Central memory CD8-positive, alpha-beta T cell (primary cell): ENCODE measurements at regions not wholly inside any gene's neighbourhood (a gene's known extent, or its start where the extent isn't known, plus 50 kb on each side); places are given as distances from the start of the nearest gene placed in this dataset.

ENCODE experiments used
- ATAC-seq: fragments of 150-1000 bp; cut with Tn5 transposase; replicated peaks from 2 replicates; pipeline ENCODE4 v1.10.0; 2022; ENCODE audit warnings: mild to moderate bottlenecking, moderate FRiP score, moderate number of reproducible peaks; ENCODE audit not compliant: poor library complexity, severe bottlenecking; ENCODE audit errors: extremely low read depth
- DNase-seq, 2 donors: peaks; one replicate each; pipeline ENCODE4 v3.0.0; 2021; ENCODE audit warnings: low spot score in 2 of 2
- H3K27ac Mint-ChIP-seq: one replicate; pipeline ENCODE4 v1.8.0; 2022; ENCODE audit warnings: low read depth, mild to moderate bottlenecking, moderate library complexity, mixed read lengths
- H3K27me3 Mint-ChIP-seq: one replicate; pipeline ENCODE4 v1.8.0; 2022; ENCODE audit warnings: mixed read lengths
- H3K36me3 Mint-ChIP-seq: one replicate; pipeline ENCODE4 v1.8.0; 2022; ENCODE audit warnings: mild to moderate bottlenecking, moderate library complexity, mixed read lengths; ENCODE audit not compliant: insufficient read depth
- H3K4me1 Mint-ChIP-seq: one replicate; pipeline ENCODE4 v1.8.0; 2022; ENCODE audit warnings: mixed read lengths
- H3K4me3 Mint-ChIP-seq: one replicate; pipeline ENCODE4 v1.8.0; 2022; ENCODE audit warnings: mild to moderate bottlenecking, moderate library complexity, mixed read lengths
- H3K9me3 Mint-ChIP-seq: one replicate; pipeline ENCODE4 v1.8.0; 2022; ENCODE audit warnings: mixed read lengths

DNA sequence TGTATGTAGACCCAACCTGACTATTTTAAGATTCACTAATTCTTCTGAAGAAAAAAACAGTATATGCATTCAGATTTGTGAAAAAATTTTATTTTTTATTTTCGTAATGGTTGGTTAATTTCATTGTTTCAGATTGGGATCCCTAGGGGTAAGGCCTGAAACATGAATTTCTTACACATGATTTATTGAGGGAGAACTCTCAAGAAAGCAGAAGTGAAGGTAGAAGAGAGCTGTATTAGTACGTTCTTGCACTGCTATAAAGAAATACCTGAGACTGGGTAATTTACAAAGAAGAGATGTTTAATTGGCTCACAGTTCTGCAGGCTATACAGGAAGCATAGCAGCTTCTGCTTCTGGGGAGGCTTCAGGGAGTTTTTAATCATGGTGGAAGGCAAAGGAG lies 611.9 kb upstream of the TECRL start:
- Mint-ChIP-seq H3K4me3 (no peak overlapping the region), H3K36me3 (no peaks in the 10 kb centered on the region), H3K4me1 (no peaks in the 10 kb centered on the region), H3K27ac (no peak overlapping the region), H3K9me3 (peaks cover 13% of the 10 kb centered on the region), H3K27me3 (no peaks in the 10 kb centered on the region)
- DNase-seq (no peak), ATAC-seq (no peak)

DNA sequence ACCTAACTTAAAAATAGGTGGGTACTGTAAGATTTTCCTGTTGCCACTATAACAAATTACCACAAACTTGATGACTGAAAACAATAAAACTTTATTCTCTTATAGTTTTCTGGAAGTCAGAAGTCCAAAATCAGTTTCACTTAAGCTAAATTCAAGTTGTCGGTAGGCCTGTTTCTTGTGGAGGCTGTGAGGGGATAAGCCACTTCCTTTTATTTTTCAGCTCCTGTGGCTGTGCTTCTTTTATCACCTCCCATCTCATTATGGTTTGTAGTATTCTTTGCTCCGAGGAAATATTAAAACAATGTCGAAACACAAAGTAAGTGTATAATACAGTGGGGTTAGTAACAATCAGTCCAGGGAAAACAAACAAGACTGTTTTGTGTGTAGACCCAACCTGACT lies 610.5 kb upstream of the TECRL start:
- Mint-ChIP-seq H3K9me3 (peaks cover 11% of the 10 kb centered on the region), H3K4me3 (no peak overlapping the region), H3K4me1 (no peaks in the 10 kb centered on the region), H3K36me3 (no peaks in the 10 kb centered on the region), H3K27ac (no peak overlapping the region), H3K27me3 (no peaks in the 10 kb centered on the region)
- no peak for DNase-seq
- no peak for ATAC-seq

DNA sequence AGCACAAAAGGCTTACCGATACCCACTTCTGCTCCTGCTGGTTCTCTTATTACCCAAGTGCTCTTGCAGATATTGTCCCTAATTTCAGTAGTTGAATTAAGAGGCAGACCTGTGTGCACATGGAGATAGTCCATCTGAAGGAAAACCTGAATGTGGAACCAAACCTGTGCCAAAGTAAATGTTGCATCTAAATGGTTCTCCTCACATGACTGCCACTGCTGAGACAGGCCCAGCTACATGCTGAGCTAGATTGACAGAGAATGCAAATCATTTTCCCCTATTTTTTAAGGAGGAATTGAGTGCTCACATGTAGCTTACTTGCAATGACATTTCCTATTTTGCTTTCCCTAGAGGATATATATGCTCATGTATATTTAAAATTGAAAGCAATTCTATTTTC lies 609.1 kb upstream of the TECRL start:
- ATAC-seq (no peak), DNase-seq (no peak)
- peaks cover 19% of the 10 kb centered on the region for H3K9me3 Mint-ChIP-seq
- no peak overlapping the region for H3K27ac Mint-ChIP-seq
- H3K27me3 Mint-ChIP-seq: no peaks in the 10 kb centered on the region
- H3K4me1 Mint-ChIP-seq: no peaks in the 10 kb centered on the region
- no peak overlapping the region for H3K4me3 Mint-ChIP-seq
- no peaks in the 10 kb centered on the region for H3K36me3 Mint-ChIP-seq

DNA sequence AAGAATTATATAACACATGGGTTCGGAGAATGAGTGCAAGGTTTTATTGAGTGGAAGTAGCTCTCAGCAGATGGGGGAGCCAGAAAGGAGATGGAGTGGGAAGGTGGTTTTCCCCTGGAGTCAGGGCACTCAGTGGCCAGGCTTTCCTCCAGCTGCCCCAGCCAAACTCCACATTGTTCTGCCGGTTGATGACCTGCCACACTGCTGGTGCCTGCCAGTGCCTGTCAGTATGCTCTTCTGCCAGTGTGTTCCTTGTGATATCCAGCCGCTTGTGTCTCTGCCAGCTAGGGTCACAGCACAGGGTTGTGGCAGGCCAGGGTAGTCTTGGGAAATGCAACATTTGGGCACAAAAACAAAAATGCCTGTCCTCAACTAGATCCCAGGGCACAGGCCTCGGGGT lies 604.8 kb upstream of the TECRL start:
- no peak overlapping the region for H3K27ac Mint-ChIP-seq
- ATAC-seq: no peak
- H3K4me3 Mint-ChIP-seq: no peak overlapping the region
- DNase-seq: no peak
- H3K27me3 Mint-ChIP-seq: no peaks in the 10 kb centered on the region
- H3K4me1 Mint-ChIP-seq: no peaks in the 10 kb centered on the region
- H3K9me3 Mint-ChIP-seq: peaks cover 16% of the 10 kb centered on the region
- H3K36me3 Mint-ChIP-seq: no peaks in the 10 kb centered on the region

DNA sequence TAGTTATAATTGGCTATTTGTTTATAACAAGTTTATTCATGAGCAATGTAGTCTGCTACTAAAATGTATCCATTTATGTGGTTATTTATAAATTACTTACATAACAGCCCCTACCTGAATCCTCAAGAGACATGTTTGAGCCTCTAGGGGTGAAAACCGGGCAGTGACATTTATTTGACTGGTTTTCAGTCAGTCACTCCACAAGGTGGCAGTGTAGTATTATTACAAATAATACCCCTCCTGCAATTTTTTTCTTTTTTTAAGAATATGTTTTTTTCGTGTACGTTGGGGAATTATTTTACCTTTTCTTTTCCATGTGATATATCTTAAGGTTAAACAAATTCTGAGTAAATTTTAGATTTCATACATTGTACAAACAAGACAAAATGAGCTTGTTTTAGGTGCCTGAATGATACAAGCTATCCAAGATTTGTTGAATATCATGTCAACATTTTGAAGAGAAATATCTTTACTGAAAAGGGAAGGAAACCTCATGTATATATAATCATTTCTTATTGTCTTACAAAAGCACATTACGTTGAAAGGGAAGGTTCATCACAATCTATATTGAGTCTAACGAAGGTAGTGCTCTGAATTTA lies 598.7 kb upstream of the TECRL start:
- Mint-ChIP-seq H3K36me3 (no peaks in the 10 kb centered on the region), H3K9me3 (peaks cover 9% of the 10 kb centered on the region), H3K4me1 (no peaks in the 10 kb centered on the region), H3K27ac (no peak overlapping the region), H3K4me3 (no peak overlapping the region), H3K27me3 (no peaks in the 10 kb centered on the region)
- no peak for ATAC-seq
- no peak for DNase-seq

DNA sequence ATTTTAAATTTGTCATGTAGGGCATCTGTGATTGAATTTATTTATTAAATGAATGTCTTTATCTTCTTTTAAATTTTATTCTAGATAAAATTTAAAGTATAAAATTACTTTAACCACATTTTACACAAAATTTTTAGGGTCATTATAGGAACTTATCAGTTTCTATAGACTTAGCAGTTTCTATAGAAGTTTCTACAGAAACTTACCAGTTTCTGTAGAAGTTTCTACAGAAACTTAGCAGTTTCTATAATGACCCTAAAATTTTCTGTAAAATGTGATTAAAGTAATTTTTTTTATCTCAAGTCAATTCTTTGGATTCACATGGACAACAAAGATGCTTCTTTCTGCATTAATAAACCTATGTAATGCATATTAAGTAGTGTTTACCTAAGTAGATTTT lies 565.9 kb upstream of the TECRL start:
- no peak for DNase-seq
- no peaks in the 10 kb centered on the region for H3K36me3 Mint-ChIP-seq
- no peak for ATAC-seq
- H3K27me3 Mint-ChIP-seq: no peaks in the 10 kb centered on the region
- H3K9me3 Mint-ChIP-seq: peaks cover 15% of the 10 kb centered on the region
- H3K27ac Mint-ChIP-seq: no peak overlapping the region
- H3K4me1 Mint-ChIP-seq: no peaks in the 10 kb centered on the region
- no peak overlapping the region for H3K4me3 Mint-ChIP-seq

DNA sequence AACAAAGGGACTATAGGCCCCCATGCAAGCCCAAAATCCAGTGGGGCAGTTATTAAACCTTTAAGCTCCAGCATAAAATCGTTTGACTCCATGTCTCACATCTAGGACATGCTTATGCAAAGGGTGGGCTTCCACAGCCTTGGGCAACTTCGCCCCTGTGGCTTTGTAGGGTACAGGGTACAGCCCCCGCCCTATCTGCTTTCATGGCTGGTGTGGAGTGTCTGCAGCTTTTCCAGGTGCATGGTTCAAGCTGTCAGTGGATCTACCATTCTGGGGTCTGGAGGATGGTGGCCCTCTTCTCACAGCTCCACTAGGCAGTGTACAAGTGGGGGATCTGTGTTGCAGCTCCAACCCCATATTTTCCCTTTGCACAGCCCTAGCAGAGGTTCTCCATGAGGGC lies 559.8 kb upstream of the TECRL start:
- no peak for DNase-seq
- no peak for ATAC-seq
- Mint-ChIP-seq H3K9me3 (peaks cover 28% of the 10 kb centered on the region), H3K36me3 (no peaks in the 10 kb centered on the region), H3K4me1 (no peaks in the 10 kb centered on the region), H3K4me3 (no peak overlapping the region), H3K27me3 (no peaks in the 10 kb centered on the region), H3K27ac (no peak overlapping the region)

DNA sequence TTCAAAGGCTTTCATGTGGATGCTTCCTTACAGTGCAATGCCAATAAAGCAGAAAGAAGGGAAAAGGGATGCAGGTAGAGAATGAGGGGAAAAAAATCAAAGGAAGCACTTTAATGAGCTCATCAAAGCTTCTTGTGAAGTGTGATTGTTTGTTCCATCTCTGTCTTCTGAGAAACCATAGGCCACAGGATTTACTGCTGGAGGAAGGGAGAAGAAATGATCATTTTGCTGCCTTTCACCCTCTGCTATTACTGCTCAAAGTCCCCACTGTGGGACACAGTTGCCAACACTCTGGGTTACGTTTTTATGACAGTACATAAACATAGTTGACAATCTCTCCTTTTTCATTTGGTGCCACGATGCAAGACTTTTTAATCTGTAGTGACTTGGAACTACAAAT lies 558.0 kb upstream of the TECRL start:
- Mint-ChIP-seq H3K4me1 (no peaks in the 10 kb centered on the region), H3K4me3 (no peak overlapping the region), H3K27me3 (no peaks in the 10 kb centered on the region), H3K36me3 (no peaks in the 10 kb centered on the region), H3K9me3 (peaks cover 28% of the 10 kb centered on the region), H3K27ac (no peak overlapping the region)
- ATAC-seq (no peak), DNase-seq (no peak)

DNA sequence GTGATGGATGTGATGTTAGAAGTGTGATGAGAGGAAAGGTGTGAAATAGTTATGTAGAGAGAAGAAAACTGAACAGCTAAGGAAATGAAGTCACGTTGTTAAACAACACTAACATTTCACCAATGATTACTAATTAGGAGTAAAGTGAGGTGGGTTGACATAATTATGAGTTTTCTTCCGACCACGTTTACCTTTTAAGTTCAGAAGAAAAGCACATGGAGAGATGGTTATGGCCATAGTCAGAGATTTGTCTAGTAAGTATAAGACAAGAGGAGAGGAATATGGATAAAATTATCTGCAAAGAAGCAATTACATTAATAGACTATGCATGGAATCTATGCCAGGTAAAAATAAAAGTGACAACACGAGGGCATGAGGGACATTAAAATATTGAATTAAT lies 551.3 kb upstream of the TECRL start:
- Mint-ChIP-seq H3K9me3 (peaks cover 17% of the 10 kb centered on the region), H3K4me1 (no peaks in the 10 kb centered on the region), H3K36me3 (no peaks in the 10 kb centered on the region), H3K27me3 (no peaks in the 10 kb centered on the region), H3K4me3 (no peak overlapping the region), H3K27ac (no peak overlapping the region)
- DNase-seq (no peak), ATAC-seq (no peak)

DNA sequence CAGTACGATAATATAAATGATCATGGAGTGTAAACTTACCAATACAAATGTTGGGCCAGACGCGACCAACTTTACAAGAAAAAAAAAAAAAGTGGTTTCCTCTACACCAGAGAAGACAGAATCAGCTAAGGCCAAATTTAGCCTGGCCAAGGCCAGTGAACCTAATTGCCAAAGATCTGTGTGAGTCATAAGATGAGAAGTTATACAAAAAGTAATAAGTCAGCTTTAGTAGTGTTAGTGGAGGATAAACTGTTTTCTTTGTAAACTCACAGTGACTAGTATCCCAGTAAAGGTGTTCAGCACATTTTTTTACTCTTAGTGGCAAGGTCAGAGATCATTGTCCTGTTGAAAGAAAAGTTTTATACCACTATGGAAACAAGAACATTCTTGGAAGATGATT lies 531.4 kb upstream of the TECRL start:
- no peak overlapping the region for H3K27ac Mint-ChIP-seq
- no peak overlapping the region for H3K4me3 Mint-ChIP-seq
- H3K36me3 Mint-ChIP-seq: no peaks in the 10 kb centered on the region
- no peak for DNase-seq
- H3K27me3 Mint-ChIP-seq: no peaks in the 10 kb centered on the region
- H3K9me3 Mint-ChIP-seq: peaks cover 3% of the 10 kb centered on the region
- no peaks in the 10 kb centered on the region for H3K4me1 Mint-ChIP-seq
- no peak for ATAC-seq

DNA sequence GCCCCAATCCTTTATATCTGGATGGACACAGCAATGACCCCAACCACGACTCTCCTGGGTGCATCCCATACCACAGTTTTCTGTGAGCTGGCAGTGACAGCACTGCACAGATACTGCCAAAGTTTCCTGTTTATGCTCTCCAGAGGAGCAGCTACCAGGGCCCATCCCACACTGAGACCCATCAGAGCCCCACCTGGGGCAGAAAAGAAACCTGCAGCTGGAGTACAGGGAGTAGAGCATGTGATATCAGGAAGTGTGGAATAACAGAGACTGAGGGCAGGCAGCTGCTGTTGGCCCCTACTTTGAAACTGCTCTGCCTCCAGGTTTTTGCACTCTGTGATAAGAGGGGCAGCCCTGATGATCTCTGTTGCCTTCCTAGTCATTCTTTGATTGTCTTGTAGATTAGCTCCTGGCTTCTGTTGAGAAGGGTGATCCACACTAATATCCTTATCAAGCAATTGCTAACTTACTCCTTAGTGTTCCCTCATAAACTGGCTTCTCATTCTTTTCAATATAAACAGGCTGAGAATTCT lies 526.3 kb upstream of the TECRL start:
- Mint-ChIP-seq H3K27ac (no peak overlapping the region), H3K27me3 (no peaks in the 10 kb centered on the region)
- no peak for ATAC-seq

DNA sequence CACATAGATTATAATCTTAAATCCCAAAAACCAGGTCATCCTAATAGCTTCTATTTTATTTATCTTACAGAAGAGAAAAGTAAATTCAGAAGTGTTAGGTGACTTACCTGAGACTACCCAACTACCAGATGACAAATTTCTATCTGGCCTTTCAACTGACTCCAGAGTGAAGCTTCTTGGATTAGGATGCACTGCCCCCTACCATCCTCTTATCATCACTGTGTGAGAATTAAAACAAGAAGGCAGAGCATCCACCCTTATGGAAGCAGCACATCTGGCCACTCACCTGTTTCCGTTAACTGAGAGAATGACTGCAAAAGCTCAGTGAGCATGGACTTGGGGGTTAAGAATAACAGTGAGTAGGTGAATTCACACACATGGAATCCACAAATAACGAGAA lies 502.6 kb upstream of the TECRL start:
- no peaks in the 10 kb centered on the region for H3K27me3 Mint-ChIP-seq
- DNase-seq (no peak), ATAC-seq (no peak)
- H3K9me3 Mint-ChIP-seq: peaks cover 25% of the 10 kb centered on the region
- H3K4me3 Mint-ChIP-seq: no peak overlapping the region
- H3K4me1 Mint-ChIP-seq: no peaks in the 10 kb centered on the region
- H3K27ac Mint-ChIP-seq: no peak overlapping the region
- no peaks in the 10 kb centered on the region for H3K36me3 Mint-ChIP-seq

More for the DNA sequence above, 526.3 kb upstream of the TECRL start:
- H3K4me3 Mint-ChIP-seq: no peak overlapping the region
- no peaks in the 10 kb centered on the region for H3K4me1 Mint-ChIP-seq
- H3K9me3 Mint-ChIP-seq: peaks cover 5% of the 10 kb centered on the region
- no peak for DNase-seq
- H3K36me3 Mint-ChIP-seq: no peaks in the 10 kb centered on the region

DNA sequence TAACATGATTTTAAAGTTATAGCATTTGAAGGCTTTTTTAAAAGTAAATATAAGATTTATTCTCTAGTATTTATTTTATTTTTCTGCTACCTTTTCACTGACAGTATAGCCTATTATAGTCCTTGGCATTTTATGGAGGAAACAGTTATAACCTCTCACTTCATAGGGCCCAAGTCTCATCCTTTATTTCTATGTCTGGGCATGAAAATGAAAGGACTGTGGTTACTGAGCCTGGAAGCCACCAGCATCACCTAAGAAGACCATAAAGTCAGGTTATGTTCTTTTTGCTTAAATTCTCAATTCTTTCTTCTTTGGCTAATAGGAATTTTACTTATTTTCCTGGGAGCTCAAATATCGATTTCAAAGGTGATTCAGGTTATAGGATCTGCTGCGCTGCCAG lies 494.7 kb upstream of the TECRL start:
- Mint-ChIP-seq H3K27me3 (no peaks in the 10 kb centered on the region), H3K9me3 (peaks cover 10% of the 10 kb centered on the region), H3K36me3 (no peaks in the 10 kb centered on the region), H3K4me1 (no peaks in the 10 kb centered on the region), H3K4me3 (no peak overlapping the region), H3K27ac (no peak overlapping the region)
- ATAC-seq (no peak), DNase-seq (no peak)

DNA sequence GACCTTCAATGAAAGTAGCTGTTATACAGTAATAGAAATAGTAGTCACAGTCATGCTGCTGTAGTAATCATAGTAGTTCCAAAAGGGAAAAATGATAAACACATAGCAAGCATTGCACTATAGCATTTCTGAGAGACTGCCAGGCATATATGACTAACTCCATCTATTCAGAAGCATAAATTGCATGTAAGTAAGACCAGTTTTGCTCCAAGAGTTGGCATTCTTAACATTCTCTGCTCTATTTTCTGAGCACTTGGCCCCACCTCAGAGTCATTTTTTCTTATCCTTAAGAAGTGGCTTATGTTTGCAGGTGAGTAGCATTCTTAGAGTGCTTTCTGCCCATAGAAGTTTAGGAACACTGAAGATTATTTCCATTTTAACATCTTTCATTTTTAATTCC lies 490.3 kb upstream of the TECRL start:
- Mint-ChIP-seq H3K9me3 (peaks cover 6% of the 10 kb centered on the region), H3K4me1 (no peaks in the 10 kb centered on the region), H3K4me3 (no peak overlapping the region), H3K27me3 (no peaks in the 10 kb centered on the region), H3K36me3 (no peaks in the 10 kb centered on the region), H3K27ac (no peak overlapping the region)
- DNase-seq: no peak
- ATAC-seq: no peak
